ENCODE measurements at regions not wholly inside any gene's neighbourhood (a gene's known extent, or its start where the extent isn't known, plus 50 kb on each side); places are given as distances from the start of the nearest gene placed in this dataset.

- TF ChIP-seq CBFB (IDR thresholded peaks at IDR 0.05; ENCODE audit: low read depth): no peak
- TF ChIP-seq, protein P1, sequence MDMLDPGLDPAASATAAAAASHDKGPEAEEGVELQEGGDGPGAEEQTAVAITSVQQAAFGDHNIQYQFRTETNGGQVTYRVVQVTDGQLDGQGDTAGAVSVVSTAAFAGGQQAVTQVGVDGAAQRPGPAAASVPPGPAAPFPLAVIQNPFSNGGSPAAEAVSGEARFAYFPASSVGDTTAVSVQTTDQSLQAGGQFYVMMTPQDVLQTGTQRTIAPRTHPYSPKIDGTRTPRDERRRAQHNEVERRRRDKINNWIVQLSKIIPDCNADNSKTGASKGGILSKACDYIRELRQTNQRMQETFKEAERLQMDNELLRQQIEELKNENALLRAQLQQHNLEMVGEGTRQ (IDR thresholded peaks at IDR 0.05; ENCODE audit: borderline replicate concordance, low read depth, low read length): no peak
- TF ChIP-seq NFYB (IDR thresholded peaks at IDR 0.05; ENCODE audit: insufficient read depth, low read depth, low read length): no peak
Observed at GRCh38 chr2:58677748-58678147, 436.6 kb upstream of the FANCL start.

Data from GM12878 (cell line).